HG02973 (cell line): ENCODE measurements at regions not wholly inside any gene's neighbourhood (a gene's known extent, or its start where the extent isn't known, plus 50 kb on each side); places are given as distances from the start of the nearest gene placed in this dataset.
A peak's percentile ranks its signal among the peaks of the same experiment; 100 is the strongest.
"Not testable (repeated sequence)": the region's sequence is repeated elsewhere in the genome, so short reads cannot be mapped to it uniquely, and the experiment has no call there.

Source experiments
- ATAC-seq: cut with Tn5 transposase; IDR thresholded peaks from one replicate; pipeline ENCODE4 v1.9.1; 2021; ENCODE audit warnings: moderate library complexity; ENCODE audit not compliant: unreplicated experiment

GRCh38 chr6:26173836-26174145, 86.6 kb downstream of the HFE start:
- no peak for ATAC-seq

GRCh38 chr6:26175033-26175427, 87.8 kb downstream of the HFE start:
- no peak for ATAC-seq

GRCh38 chr6:26175428-26176181, 88.4 kb downstream of the HFE start:
- ATAC-seq = no peak

GRCh38 chr6:26179675-26180074, 92.4 kb downstream of the HFE start:
- ATAC-seq = no peak

GRCh38 chr6:26180346-26180745, 93.1 kb downstream of the HFE start:
- no peak for ATAC-seq

- no peak for ATAC-seq
These were observed 96.0 kb downstream of the HFE start for GRCh38 chr6:26183237-26183580.

GRCh38 chr6:26183581-26184366, 96.5 kb downstream of the HFE start:
- no peak for ATAC-seq

- no peak for ATAC-seq
These were observed 97.2 kb downstream of the HFE start for GRCh38 chr6:26184367-26184891.

GRCh38 chr6:26185004-26185403, 97.8 kb downstream of the HFE start:
- no peak for ATAC-seq

- ATAC-seq = no peak
These were observed 98.6 kb downstream of the HFE start for GRCh38 chr6:26185802-26186201.

GRCh38 chr6:26186652-26187051, 99.4 kb downstream of the HFE start:
- ATAC-seq = no peak

GRCh38 chr6:26187292-26187691, 100.1 kb downstream of the HFE start:
- ATAC-seq = no peak

- peak; percentile 20 for ATAC-seq
These were observed 100.9 kb downstream of the HFE start for GRCh38 chr6:26187981-26188635.

- ATAC-seq = not testable (repeated sequence)
These were observed 104.3 kb downstream of the HFE start for GRCh38 chr6:26191512-26191911.

GRCh38 chr6:26193467-26194328, 106.5 kb downstream of the HFE start:
- no peak for ATAC-seq

- no peak for ATAC-seq
These were observed 107.1 kb downstream of the HFE start for GRCh38 chr6:26194329-26194701.

GRCh38 chr6:26194816-26195375, 107.7 kb downstream of the HFE start:
- no peak for ATAC-seq

GRCh38 chr6:26195376-26195923, 108.2 kb downstream of the HFE start:
- peak; percentile 32 for ATAC-seq

GRCh38 chr6:26195924-26196845, 109.0 kb downstream of the HFE start:
- ATAC-seq = no peak
